HepG2 (cell line): ENCODE measurements at regions not wholly inside any gene's neighbourhood (a gene's known extent, or its start where the extent isn't known, plus 50 kb on each side); places are given as distances from the start of the nearest gene placed in this dataset.

Experiments
- HIVEP1 ChIP-seq: sonication (generic); formaldehyde crosslinking; IDR thresholded peaks from 2 replicates; pipeline ENCODE4 v1.4.0; 2020; ENCODE audit warnings: mild to moderate bottlenecking, missing genetic modification reagents
- HOXA5 ChIP-seq: sonication (generic); formaldehyde crosslinking; IDR thresholded peaks from 2 replicates; pipeline ENCODE4 v1.4.0; 2020; ENCODE audit warnings: missing genetic modification reagents
- MAFF ChIP-seq: IDR thresholded peaks from 2 replicates; pipeline ENCODE4 v1.6.1; 2011; ENCODE audit warnings: low read depth, low read length, improper control_type of control experiment
- MEF2D ChIP-seq: sonication (generic); formaldehyde crosslinking; IDR thresholded peaks from 2 replicates; pipeline ENCODE4 v1.5.1; 2020; ENCODE audit warnings: mild to moderate bottlenecking, missing genetic modification reagents
- POLR2G ChIP-seq: fragments of 200-400 bp; formaldehyde crosslinking; IDR thresholded peaks from 2 replicates; pipeline ENCODE4 v1.6.1; 2018; ENCODE audit warnings: mild to moderate bottlenecking, low read depth, low read length, moderate library complexity
- YEATS2 ChIP-seq: sonication (generic); formaldehyde crosslinking; IDR thresholded peaks from 2 replicates; pipeline ENCODE4 v1.4.0; 2020; ENCODE audit warnings: missing genetic modification reagents, borderline replicate concordance
- ZNF230 ChIP-seq: sonication (generic); formaldehyde crosslinking; IDR thresholded peaks from 2 replicates; pipeline ENCODE4 v1.4.0; 2020; ENCODE audit warnings: mild to moderate bottlenecking, missing genetic modification reagents
- TF ChIP-seq, protein P1 (sequence below): sonication (generic); formaldehyde crosslinking; IDR thresholded peaks from 2 replicates; pipeline ENCODE4 v1.9.0; 2021; ENCODE audit warnings: missing genetic modification reagents, mild to moderate bottlenecking, borderline replicate concordance
- TF ChIP-seq, protein P2 (sequence below): IDR thresholded peaks from 2 replicates; pipeline ENCODE4 v1.6.1; 2016; ENCODE audit warnings: low read depth, missing genetic modification reagents, missing compliant biosample characterization
- TF ChIP-seq, protein P3 (sequence below): sonication (generic); formaldehyde crosslinking; conservative IDR thresholded peaks from 2 replicates; pipeline ENCODE4 v1.4.0; 2020; ENCODE audit warnings: mild to moderate bottlenecking, missing genetic modification reagents, moderate library complexity
- TF ChIP-seq, protein P4 (sequence below), 2 experiments: fragments of 450-650 bp in 1 of 2; sonication (generic) in 1 of 2; formaldehyde crosslinking; IDR thresholded peaks; 2 replicates each; pipeline versions ENCODE4 v1.5.0 to v1.8.0; 2020 to 2022; ENCODE audit warnings: mild to moderate bottlenecking in 1 of 2, missing genetic modification reagents in 1 of 2

DNA sequence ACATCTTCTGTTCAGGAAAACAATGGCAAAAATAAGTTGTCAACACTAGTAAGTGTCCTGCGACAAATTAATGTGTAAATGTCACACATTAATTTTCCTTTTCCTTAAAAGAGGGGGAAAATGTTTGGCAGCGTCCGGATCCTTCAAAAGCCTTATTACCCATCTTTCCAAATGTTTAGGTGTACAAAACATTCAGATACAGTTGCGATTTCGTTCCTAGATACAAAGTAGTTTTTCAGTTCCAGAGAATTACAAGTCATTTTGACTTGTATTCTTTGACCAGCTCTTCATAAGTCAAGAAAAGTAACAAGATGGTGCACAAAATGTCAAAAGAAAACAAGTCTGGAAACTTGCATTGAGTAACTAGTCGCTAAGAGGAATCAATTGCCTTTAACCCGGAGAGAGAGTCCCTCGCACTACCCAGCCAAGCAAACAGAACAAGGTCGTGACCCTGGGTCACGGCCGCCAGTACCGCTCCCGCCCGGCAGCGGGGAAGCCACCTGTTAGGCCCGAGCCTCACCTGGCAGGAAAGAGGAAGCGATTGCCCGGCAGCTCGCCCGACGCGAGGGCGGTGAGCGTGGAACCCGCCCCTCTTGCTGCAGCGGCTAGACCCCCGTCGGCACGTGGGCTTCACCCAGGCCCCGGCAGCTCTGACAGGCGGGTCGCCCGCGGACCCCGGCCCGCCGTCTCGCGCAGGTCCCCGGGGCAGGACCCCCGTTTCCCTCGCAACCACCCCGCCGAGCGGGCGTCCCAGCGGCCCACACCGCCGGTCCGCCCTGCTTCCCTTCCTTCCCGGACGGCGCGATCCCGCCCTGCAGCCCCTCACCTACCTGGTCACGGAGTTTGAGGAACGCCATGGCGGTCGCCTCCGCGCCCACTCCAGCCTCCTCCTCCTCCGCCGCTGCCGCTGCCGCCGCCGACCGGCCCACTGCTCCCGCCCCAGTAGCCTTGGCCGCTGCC lies 61.0 kb upstream of the ANKRD28 start (continued):
- TF ChIP-seq, protein P1, sequence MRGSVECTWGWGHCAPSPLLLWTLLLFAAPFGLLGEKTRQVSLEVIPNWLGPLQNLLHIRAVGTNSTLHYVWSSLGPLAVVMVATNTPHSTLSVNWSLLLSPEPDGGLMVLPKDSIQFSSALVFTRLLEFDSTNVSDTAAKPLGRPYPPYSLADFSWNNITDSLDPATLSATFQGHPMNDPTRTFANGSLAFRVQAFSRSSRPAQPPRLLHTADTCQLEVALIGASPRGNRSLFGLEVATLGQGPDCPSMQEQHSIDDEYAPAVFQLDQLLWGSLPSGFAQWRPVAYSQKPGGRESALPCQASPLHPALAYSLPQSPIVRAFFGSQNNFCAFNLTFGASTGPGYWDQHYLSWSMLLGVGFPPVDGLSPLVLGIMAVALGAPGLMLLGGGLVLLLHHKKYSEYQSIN: no peak
- TF ChIP-seq HIVEP1 (CRISPR knock-in tag) (0 out of 2 replicates have a peak, but pooled peaks have one; percentile 55), POLR2G (no peak; the same call in 1 of the 2 replicates), HOXA5 (CRISPR knock-in tag) (peak; percentile 15; the same call in 1 of the 2 replicates), ZNF230 (CRISPR knock-in tag) (no peak; the same call in 1 of the 2 replicates), MAFF (no peak), YEATS2 (CRISPR knock-in tag) (0 out of 2 replicates have a peak, but pooled peaks have one; percentile 42), MEF2D (peak; percentile 68)
- TF ChIP-seq, protein P2, sequence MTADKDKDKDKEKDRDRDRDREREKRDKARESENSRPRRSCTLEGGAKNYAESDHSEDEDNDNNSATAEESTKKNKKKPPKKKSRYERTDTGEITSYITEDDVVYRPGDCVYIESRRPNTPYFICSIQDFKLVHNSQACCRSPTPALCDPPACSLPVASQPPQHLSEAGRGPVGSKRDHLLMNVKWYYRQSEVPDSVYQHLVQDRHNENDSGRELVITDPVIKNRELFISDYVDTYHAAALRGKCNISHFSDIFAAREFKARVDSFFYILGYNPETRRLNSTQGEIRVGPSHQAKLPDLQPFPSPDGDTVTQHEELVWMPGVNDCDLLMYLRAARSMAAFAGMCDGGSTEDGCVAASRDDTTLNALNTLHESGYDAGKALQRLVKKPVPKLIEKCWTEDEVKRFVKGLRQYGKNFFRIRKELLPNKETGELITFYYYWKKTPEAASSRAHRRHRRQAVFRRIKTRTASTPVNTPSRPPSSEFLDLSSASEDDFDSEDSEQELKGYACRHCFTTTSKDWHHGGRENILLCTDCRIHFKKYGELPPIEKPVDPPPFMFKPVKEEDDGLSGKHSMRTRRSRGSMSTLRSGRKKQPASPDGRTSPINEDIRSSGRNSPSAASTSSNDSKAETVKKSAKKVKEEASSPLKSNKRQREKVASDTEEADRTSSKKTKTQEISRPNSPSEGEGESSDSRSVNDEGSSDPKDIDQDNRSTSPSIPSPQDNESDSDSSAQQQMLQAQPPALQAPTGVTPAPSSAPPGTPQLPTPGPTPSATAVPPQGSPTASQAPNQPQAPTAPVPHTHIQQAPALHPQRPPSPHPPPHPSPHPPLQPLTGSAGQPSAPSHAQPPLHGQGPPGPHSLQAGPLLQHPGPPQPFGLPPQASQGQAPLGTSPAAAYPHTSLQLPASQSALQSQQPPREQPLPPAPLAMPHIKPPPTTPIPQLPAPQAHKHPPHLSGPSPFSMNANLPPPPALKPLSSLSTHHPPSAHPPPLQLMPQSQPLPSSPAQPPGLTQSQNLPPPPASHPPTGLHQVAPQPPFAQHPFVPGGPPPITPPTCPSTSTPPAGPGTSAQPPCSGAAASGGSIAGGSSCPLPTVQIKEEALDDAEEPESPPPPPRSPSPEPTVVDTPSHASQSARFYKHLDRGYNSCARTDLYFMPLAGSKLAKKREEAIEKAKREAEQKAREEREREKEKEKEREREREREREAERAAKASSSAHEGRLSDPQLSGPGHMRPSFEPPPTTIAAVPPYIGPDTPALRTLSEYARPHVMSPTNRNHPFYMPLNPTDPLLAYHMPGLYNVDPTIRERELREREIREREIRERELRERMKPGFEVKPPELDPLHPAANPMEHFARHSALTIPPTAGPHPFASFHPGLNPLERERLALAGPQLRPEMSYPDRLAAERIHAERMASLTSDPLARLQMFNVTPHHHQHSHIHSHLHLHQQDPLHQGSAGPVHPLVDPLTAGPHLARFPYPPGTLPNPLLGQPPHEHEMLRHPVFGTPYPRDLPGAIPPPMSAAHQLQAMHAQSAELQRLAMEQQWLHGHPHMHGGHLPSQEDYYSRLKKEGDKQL: no peak; the same call in 1 of the 2 replicates
- TF ChIP-seq, protein P3, sequence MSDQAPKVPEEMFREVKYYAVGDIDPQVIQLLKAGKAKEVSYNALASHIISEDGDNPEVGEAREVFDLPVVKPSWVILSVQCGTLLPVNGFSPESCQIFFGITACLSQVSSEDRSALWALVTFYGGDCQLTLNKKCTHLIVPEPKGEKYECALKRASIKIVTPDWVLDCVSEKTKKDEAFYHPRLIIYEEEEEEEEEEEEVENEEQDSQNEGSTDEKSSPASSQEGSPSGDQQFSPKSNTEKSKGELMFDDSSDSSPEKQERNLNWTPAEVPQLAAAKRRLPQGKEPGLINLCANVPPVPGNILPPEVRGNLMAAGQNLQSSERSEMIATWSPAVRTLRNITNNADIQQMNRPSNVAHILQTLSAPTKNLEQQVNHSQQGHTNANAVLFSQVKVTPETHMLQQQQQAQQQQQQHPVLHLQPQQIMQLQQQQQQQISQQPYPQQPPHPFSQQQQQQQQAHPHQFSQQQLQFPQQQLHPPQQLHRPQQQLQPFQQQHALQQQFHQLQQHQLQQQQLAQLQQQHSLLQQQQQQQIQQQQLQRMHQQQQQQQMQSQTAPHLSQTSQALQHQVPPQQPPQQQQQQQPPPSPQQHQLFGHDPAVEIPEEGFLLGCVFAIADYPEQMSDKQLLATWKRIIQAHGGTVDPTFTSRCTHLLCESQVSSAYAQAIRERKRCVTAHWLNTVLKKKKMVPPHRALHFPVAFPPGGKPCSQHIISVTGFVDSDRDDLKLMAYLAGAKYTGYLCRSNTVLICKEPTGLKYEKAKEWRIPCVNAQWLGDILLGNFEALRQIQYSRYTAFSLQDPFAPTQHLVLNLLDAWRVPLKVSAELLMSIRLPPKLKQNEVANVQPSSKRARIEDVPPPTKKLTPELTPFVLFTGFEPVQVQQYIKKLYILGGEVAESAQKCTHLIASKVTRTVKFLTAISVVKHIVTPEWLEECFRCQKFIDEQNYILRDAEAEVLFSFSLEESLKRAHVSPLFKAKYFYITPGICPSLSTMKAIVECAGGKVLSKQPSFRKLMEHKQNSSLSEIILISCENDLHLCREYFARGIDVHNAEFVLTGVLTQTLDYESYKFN: peak; percentile 66
- TF ChIP-seq, protein P4, sequence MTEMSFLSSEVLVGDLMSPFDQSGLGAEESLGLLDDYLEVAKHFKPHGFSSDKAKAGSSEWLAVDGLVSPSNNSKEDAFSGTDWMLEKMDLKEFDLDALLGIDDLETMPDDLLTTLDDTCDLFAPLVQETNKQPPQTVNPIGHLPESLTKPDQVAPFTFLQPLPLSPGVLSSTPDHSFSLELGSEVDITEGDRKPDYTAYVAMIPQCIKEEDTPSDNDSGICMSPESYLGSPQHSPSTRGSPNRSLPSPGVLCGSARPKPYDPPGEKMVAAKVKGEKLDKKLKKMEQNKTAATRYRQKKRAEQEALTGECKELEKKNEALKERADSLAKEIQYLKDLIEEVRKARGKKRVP (CRISPR knock-in tag; IDR thresholded peaks at IDR 0.05): peak in 1 of 2 experiments; percentile 72; a peak in 2 of 4 replicates
